ENCODE measurements at regions not wholly inside any gene's neighbourhood (a gene's known extent, or its start where the extent isn't known, plus 50 kb on each side); places are given as distances from the start of the nearest gene placed in this dataset.

- Histone ChIP-seq H3K9ac (ENCODE audit: low read length) (no peak overlapping the region), H2AK5ac (ENCODE audit: low read length, severe bottlenecking) (no peak overlapping the region), H2BK120ac (ENCODE audit: low read depth, low read length) (no peak overlapping the region), H2BK15ac (ENCODE audit: low read depth, poor library complexity, severe bottlenecking) (no peak overlapping the region), H4K91ac (ENCODE audit: low read length) (no peak overlapping the region), H3K23ac (ENCODE audit: low read length in 2 of 2) (no peak overlapping the region), H3K4me2 (ENCODE audit: low read length, poor library complexity, severe bottlenecking) (no peak overlapping the region), H2BK12ac (ENCODE audit: low read length in 2 of 2) (no peak overlapping the region), H2AFZ (ENCODE audit: low read depth, low read length) (no peak overlapping the region), H3K4me3 (ENCODE audit: insufficient read depth in 1 of 2, low read depth in 1 of 2, low read length in 2 of 2) (no peak overlapping the region), H3K36me3 (ENCODE audit: control insufficient read depth in 1 of 2, insufficient read depth in 2 of 2, low read depth in 1 of 2, low read length in 2 of 2) (no peaks in the 10 kb centered on the region), H3K4ac (ENCODE audit: low read depth in 1 of 2, low read length in 2 of 2) (no peak overlapping the region), H3K27me3 (ENCODE audit: control insufficient read depth in 1 of 2, insufficient read depth in 1 of 2, low read length in 2 of 2) (no peaks in the 10 kb centered on the region), H3K27ac (ENCODE audit: low read length, poor library complexity, severe bottlenecking) (no peak overlapping the region), H3K14ac (ENCODE audit: low read length in 2 of 2) (no peak overlapping the region), H3K18ac (ENCODE audit: low read depth in 1 of 2, low read length in 2 of 2) (no peak overlapping the region), H2BK5ac (ENCODE audit: low read depth, low read length, poor library complexity, severe bottlenecking) (no peak overlapping the region), H3K4me1 (ENCODE audit: control insufficient read depth, insufficient read depth, low read depth, low read length) (no peaks in the 10 kb centered on the region), H4K8ac (ENCODE audit: low read length) (no peak overlapping the region), H3K9me3 (ENCODE audit: control insufficient read depth, low read length) (no peaks in the 10 kb centered on the region), H3K79me1 (replicated peaks; ENCODE audit: low read length, poor library complexity, severe bottlenecking) (no peaks in the 10 kb centered on the region)
- 92% methylated on average over 1 of the region's 1 CpG for WGBS
- no peak for DNase-seq
Measured at GRCh38 chr4:100254237-100254636, 64.0 kb upstream of the DDIT4L start.

- Histone ChIP-seq H3K79me1 (replicated peaks; ENCODE audit: low read length, poor library complexity, severe bottlenecking) (no peaks in the 10 kb centered on the region), H3K27ac (ENCODE audit: low read length, poor library complexity, severe bottlenecking) (no peak overlapping the region), H3K18ac (ENCODE audit: low read depth in 1 of 2, low read length in 2 of 2) (no peak overlapping the region), H3K27me3 (ENCODE audit: control insufficient read depth in 1 of 2, insufficient read depth in 1 of 2, low read length in 2 of 2) (no peaks in the 10 kb centered on the region), H3K4me2 (ENCODE audit: low read length, poor library complexity, severe bottlenecking) (no peak overlapping the region), H2AK5ac (ENCODE audit: low read length, severe bottlenecking) (no peak overlapping the region), H2BK15ac (ENCODE audit: low read depth, poor library complexity, severe bottlenecking) (no peak overlapping the region), H4K91ac (ENCODE audit: low read length) (no peak overlapping the region), H2AFZ (ENCODE audit: low read depth, low read length) (no peak overlapping the region), H3K14ac (ENCODE audit: low read length in 2 of 2) (no peak overlapping the region), H3K36me3 (ENCODE audit: control insufficient read depth in 1 of 2, insufficient read depth in 2 of 2, low read depth in 1 of 2, low read length in 2 of 2) (no peaks in the 10 kb centered on the region), H3K4me1 (ENCODE audit: control insufficient read depth, insufficient read depth, low read depth, low read length) (peaks cover 1% of the 10 kb centered on the region), H2BK120ac (ENCODE audit: low read depth, low read length) (no peak overlapping the region), H3K9ac (ENCODE audit: low read length) (no peak overlapping the region), H3K4me3 (ENCODE audit: insufficient read depth in 1 of 2, low read depth in 1 of 2, low read length in 2 of 2) (no peak overlapping the region), H3K23ac (ENCODE audit: low read length in 2 of 2) (no peak overlapping the region), H3K4ac (ENCODE audit: low read depth in 1 of 2, low read length in 2 of 2) (no peak overlapping the region), H3K9me3 (ENCODE audit: control insufficient read depth, low read length) (no peaks in the 10 kb centered on the region), H2BK12ac (ENCODE audit: low read length in 2 of 2) (no peak overlapping the region), H4K8ac (ENCODE audit: low read length) (no peak overlapping the region), H2BK5ac (ENCODE audit: low read depth, low read length, poor library complexity, severe bottlenecking) (no peak overlapping the region)
- 60% methylated on average over 2 of the region's 3 CpGs for whole genome bisulfite sequencing
- no peak for DNase-seq
Measured at GRCh38 chr4:100248476-100248875, 58.2 kb upstream of the DDIT4L start.

- no peak overlapping the region for H3K4me3 ChIP-seq (ENCODE audit: insufficient read depth in 1 of 2, low read depth in 1 of 2, low read length in 2 of 2)
- no peak overlapping the region for H2BK12ac ChIP-seq (ENCODE audit: low read length in 2 of 2)
- H4K91ac ChIP-seq (ENCODE audit: low read length), result no peak overlapping the region
Measured at GRCh38 chr4:100246697-100247096, 56.4 kb upstream of the DDIT4L start.

GRCh38 chr4:100244347-100244746, 54.1 kb upstream of the DDIT4L start:
- Histone ChIP-seq H3K4ac (ENCODE audit: low read depth in 1 of 2, low read length in 2 of 2) (no peak overlapping the region), H3K79me1 (replicated peaks; ENCODE audit: low read length, poor library complexity, severe bottlenecking) (no peaks in the 10 kb centered on the region), H3K4me2 (ENCODE audit: low read length, poor library complexity, severe bottlenecking) (no peak overlapping the region), H4K8ac (ENCODE audit: low read length) (no peak overlapping the region), H3K4me3 (ENCODE audit: insufficient read depth in 1 of 2, low read depth in 1 of 2, low read length in 2 of 2) (no peak overlapping the region), H3K18ac (ENCODE audit: low read depth in 1 of 2, low read length in 2 of 2) (no peak overlapping the region), H2AFZ (ENCODE audit: low read depth, low read length) (no peak overlapping the region), H4K91ac (ENCODE audit: low read length) (no peak overlapping the region), H3K4me1 (ENCODE audit: control insufficient read depth, insufficient read depth, low read depth, low read length) (peaks cover 1% of the 10 kb centered on the region), H3K36me3 (ENCODE audit: control insufficient read depth in 1 of 2, insufficient read depth in 2 of 2, low read depth in 1 of 2, low read length in 2 of 2) (no peaks in the 10 kb centered on the region), H3K14ac (ENCODE audit: low read length in 2 of 2) (no peak overlapping the region), H3K27ac (ENCODE audit: low read length, poor library complexity, severe bottlenecking) (no peak overlapping the region), H3K27me3 (ENCODE audit: control insufficient read depth in 1 of 2, insufficient read depth in 1 of 2, low read length in 2 of 2) (no peaks in the 10 kb centered on the region), H2AK5ac (ENCODE audit: low read length, severe bottlenecking) (no peak overlapping the region), H2BK12ac (ENCODE audit: low read length in 2 of 2) (no peak overlapping the region), H3K9ac (ENCODE audit: low read length) (no peak overlapping the region), H2BK120ac (ENCODE audit: low read depth, low read length) (no peak overlapping the region), H2BK5ac (ENCODE audit: low read depth, low read length, poor library complexity, severe bottlenecking) (no peak overlapping the region), H2BK15ac (ENCODE audit: low read depth, poor library complexity, severe bottlenecking) (no peak overlapping the region), H3K23ac (ENCODE audit: low read length in 2 of 2) (no peak overlapping the region), H3K9me3 (ENCODE audit: control insufficient read depth, low read length) (peaks cover 3% of the 10 kb centered on the region)
- 82% methylated on average over 1 of the region's 3 CpGs for WGBS
- DNase-seq, result no peak

More at GRCh38 chr4:100246697-100247096, 56.4 kb upstream of the DDIT4L start:
- DNase-seq, result no peak
- no peak overlapping the region for H2AK5ac ChIP-seq (ENCODE audit: low read length, severe bottlenecking)
- no peak overlapping the region for H2AFZ ChIP-seq (ENCODE audit: low read depth, low read length)
- peaks cover 3% of the 10 kb centered on the region for H3K9me3 ChIP-seq (ENCODE audit: control insufficient read depth, low read length)
- H3K23ac ChIP-seq (ENCODE audit: low read length in 2 of 2), result no peak overlapping the region
- no peak overlapping the region for H4K8ac ChIP-seq (ENCODE audit: low read length)
- no peaks in the 10 kb centered on the region for H3K79me1 ChIP-seq (replicated peaks; ENCODE audit: low read length, poor library complexity, severe bottlenecking)
- H3K4ac ChIP-seq (ENCODE audit: low read depth in 1 of 2, low read length in 2 of 2), result no peak overlapping the region
- no peak overlapping the region for H3K27ac ChIP-seq (ENCODE audit: low read length, poor library complexity, severe bottlenecking)
- no peak overlapping the region for H2BK5ac ChIP-seq (ENCODE audit: low read depth, low read length, poor library complexity, severe bottlenecking)
- no peak overlapping the region for H3K9ac ChIP-seq (ENCODE audit: low read length)
- H2BK120ac ChIP-seq (ENCODE audit: low read depth, low read length), result no peak overlapping the region
- no peak overlapping the region for H3K4me2 ChIP-seq (ENCODE audit: low read length, poor library complexity, severe bottlenecking)
- H3K36me3 ChIP-seq (ENCODE audit: control insufficient read depth in 1 of 2, insufficient read depth in 2 of 2, low read depth in 1 of 2, low read length in 2 of 2), result no peaks in the 10 kb centered on the region
- peak overlapping the region in 1 of 2 experiments; percentile 21 for H3K18ac ChIP-seq (ENCODE audit: low read depth in 1 of 2, low read length in 2 of 2)
- H3K27me3 ChIP-seq (ENCODE audit: control insufficient read depth in 1 of 2, insufficient read depth in 1 of 2, low read length in 2 of 2), result no peaks in the 10 kb centered on the region
- no peak overlapping the region for H2BK15ac ChIP-seq (ENCODE audit: low read depth, poor library complexity, severe bottlenecking)
- peak overlapping the region in 1 of 2 experiments; percentile 80 for H3K14ac ChIP-seq (ENCODE audit: low read length in 2 of 2)
- peaks cover 1% of the 10 kb centered on the region for H3K4me1 ChIP-seq (ENCODE audit: control insufficient read depth, insufficient read depth, low read depth, low read length)
